ENCODE measurements at regions not wholly inside any gene's neighbourhood (a gene's known extent, or its start where the extent isn't known, plus 50 kb on each side); places are given as distances from the start of the nearest gene placed in this dataset.

- no peak for TF ChIP-seq E2F1 (CRISPR knock-in tag; IDR thresholded peaks at IDR 0.05)
Observed at GRCh38 chr5:86763929-86764328, 146.2 kb downstream of the COX7C start (continued).

DNA sequence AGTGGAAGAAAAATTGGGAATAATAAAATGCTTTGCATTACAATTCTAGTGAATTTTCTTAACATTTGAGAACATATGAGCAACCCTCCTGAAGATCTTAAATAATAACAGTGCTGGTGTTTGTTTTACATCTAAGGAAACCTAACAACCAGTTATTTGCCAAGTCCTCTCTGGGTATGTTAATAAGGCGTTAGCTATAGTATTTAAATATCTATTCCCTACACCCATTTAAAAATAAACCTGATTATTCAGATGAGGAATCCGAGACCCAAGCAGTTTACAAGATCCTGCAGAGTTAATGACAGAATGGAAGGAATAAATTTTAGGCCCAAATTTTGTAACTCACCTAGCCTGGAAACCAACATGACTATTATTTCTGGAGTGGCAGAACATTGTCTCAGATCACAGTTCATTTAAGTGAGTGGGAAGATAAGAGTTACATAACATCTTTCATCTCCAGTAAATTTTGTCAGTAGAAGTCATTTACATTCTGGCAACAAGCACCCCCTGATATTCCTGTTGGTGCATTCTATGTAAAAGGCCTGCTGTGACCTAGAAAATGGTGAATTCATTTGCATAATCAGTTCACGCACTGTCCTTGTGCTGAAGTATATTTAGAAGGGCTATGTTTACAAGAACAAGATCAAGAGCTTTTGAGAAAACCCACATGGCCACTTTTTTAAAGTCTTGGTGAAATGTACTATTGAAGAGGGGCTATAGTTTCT, 148.2 kb downstream of the COX7C start:
- Mint-ChIP-seq H3K9me3 (peaks cover 36% of the 10 kb centered on the region), H3K27me3 (ENCODE audit: low read depth) (peaks cover 2% of the 10 kb centered on the region; the same call in 1 of the 2 replicates), H3K4me1 (peaks cover 31% of the 10 kb centered on the region), H3K27ac (no peak overlapping the region), H3K4me3 (no peak overlapping the region), H3K36me3 (peaks cover 24% of the 10 kb centered on the region)
- DNase-seq (ENCODE audit: low spot score) (no peak), ATAC-seq (no peak)
- TF ChIP-seq, protein P1, sequence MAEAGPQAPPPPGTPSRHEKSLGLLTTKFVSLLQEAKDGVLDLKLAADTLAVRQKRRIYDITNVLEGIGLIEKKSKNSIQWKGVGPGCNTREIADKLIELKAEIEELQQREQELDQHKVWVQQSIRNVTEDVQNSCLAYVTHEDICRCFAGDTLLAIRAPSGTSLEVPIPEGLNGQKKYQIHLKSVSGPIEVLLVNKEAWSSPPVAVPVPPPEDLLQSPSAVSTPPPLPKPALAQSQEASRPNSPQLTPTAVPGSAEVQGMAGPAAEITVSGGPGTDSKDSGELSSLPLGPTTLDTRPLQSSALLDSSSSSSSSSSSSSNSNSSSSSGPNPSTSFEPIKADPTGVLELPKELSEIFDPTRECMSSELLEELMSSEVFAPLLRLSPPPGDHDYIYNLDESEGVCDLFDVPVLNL (CRISPR knock-in tag; IDR thresholded peaks at IDR 0.05; ENCODE audit: borderline replicate concordance, low read depth), result no peak
- TF ChIP-seq, protein P2, sequence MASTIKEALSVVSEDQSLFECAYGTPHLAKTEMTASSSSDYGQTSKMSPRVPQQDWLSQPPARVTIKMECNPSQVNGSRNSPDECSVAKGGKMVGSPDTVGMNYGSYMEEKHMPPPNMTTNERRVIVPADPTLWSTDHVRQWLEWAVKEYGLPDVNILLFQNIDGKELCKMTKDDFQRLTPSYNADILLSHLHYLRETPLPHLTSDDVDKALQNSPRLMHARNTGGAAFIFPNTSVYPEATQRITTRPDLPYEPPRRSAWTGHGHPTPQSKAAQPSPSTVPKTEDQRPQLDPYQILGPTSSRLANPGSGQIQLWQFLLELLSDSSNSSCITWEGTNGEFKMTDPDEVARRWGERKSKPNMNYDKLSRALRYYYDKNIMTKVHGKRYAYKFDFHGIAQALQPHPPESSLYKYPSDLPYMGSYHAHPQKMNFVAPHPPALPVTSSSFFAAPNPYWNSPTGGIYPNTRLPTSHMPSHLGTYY (CRISPR knock-in tag; IDR thresholded peaks at IDR 0.05), result no peak
- TF ChIP-seq, protein P3, sequence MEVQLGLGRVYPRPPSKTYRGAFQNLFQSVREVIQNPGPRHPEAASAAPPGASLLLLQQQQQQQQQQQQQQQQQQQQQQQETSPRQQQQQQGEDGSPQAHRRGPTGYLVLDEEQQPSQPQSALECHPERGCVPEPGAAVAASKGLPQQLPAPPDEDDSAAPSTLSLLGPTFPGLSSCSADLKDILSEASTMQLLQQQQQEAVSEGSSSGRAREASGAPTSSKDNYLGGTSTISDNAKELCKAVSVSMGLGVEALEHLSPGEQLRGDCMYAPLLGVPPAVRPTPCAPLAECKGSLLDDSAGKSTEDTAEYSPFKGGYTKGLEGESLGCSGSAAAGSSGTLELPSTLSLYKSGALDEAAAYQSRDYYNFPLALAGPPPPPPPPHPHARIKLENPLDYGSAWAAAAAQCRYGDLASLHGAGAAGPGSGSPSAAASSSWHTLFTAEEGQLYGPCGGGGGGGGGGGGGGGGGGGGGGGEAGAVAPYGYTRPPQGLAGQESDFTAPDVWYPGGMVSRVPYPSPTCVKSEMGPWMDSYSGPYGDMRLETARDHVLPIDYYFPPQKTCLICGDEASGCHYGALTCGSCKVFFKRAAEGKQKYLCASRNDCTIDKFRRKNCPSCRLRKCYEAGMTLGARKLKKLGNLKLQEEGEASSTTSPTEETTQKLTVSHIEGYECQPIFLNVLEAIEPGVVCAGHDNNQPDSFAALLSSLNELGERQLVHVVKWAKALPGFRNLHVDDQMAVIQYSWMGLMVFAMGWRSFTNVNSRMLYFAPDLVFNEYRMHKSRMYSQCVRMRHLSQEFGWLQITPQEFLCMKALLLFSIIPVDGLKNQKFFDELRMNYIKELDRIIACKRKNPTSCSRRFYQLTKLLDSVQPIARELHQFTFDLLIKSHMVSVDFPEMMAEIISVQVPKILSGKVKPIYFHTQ (CRISPR knock-in tag; IDR thresholded peaks at IDR 0.05), result no peak
- TF ChIP-seq ZNF219 (CRISPR knock-in tag; IDR thresholded peaks at IDR 0.05; ENCODE audit: borderline replicate concordance), result no peak
- no peak for TF ChIP-seq STAT6 (CRISPR knock-in tag; conservative IDR thresholded peaks at IDR 0.05; ENCODE audit: low read depth)
- TF ChIP-seq FOXK1 (CRISPR knock-in tag; IDR thresholded peaks at IDR 0.05), result no peak
- TF ChIP-seq, protein P4, sequence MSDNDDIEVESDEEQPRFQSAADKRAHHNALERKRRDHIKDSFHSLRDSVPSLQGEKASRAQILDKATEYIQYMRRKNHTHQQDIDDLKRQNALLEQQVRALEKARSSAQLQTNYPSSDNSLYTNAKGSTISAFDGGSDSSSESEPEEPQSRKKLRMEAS (CRISPR knock-in tag; IDR thresholded peaks at IDR 0.05), result no peak
- TF ChIP-seq E2F1 (CRISPR knock-in tag; IDR thresholded peaks at IDR 0.05), result no peak
- TF ChIP-seq PRRX2 (CRISPR knock-in tag; IDR thresholded peaks at IDR 0.05), result no peak
- TF ChIP-seq ATF6 (CRISPR knock-in tag; IDR thresholded peaks at IDR 0.05), result no peak
- CTCF ChIA-PET, result no interaction called here
- POLR2A ChIA-PET, result no interaction called here
